Esophagus (tissue), 2 donors: ENCODE measurements at regions not wholly inside any gene's neighbourhood (a gene's known extent, or its start where the extent isn't known, plus 50 kb on each side); places are given as distances from the start of the nearest gene placed in this dataset.

Experiments used
- H3K27ac ChIP-seq, 2 donors: one replicate each; pipeline ENCODE4 v1.5.1; 2013; ENCODE audit warnings: low read depth in 2 of 2, mild to moderate bottlenecking in 2 of 2, inconsistent platforms in 1 of 2, low read length in 1 of 2, moderate library complexity in 1 of 2
- H3K27me3 ChIP-seq, 2 donors: one replicate each; pipeline ENCODE4 v1.6.1; 2013; ENCODE audit warnings: low read length in 2 of 2, control low read depth in 1 of 2, mild to moderate bottlenecking in 1 of 2; ENCODE audit not compliant: insufficient read depth in 2 of 2, control insufficient read depth in 1 of 2
- H3K36me3 ChIP-seq, 2 donors: one replicate each; pipeline ENCODE4 v1.6.1; 2013; ENCODE audit warnings: low read length in 1 of 2; ENCODE audit not compliant: control insufficient read depth in 2 of 2, insufficient read depth in 2 of 2
- H3K4me1 ChIP-seq, 2 donors: one replicate each; pipeline ENCODE4 v1.6.1; 2013; ENCODE audit warnings: low read length in 1 of 2; ENCODE audit not compliant: control insufficient read depth in 2 of 2, insufficient read depth in 2 of 2
- H3K4me3 ChIP-seq, 2 donors: one replicate each; pipeline ENCODE4 v1.5.1; 2013; ENCODE audit warnings: low read length in 2 of 2, mild to moderate bottlenecking in 2 of 2, low read depth in 1 of 2, moderate library complexity in 1 of 2
- H3K9me3 ChIP-seq, 2 donors: one replicate each; pipeline ENCODE4 v1.6.1; 2013; ENCODE audit warnings: mild to moderate bottlenecking in 2 of 2, low read depth in 1 of 2, low read length in 1 of 2, moderate library complexity in 1 of 2; ENCODE audit not compliant: control insufficient read depth in 2 of 2, insufficient read depth in 1 of 2
- WGBS, 2 donors: extraction: QIAGEN DNeasy Blood & Tissue Kit; methylation state at CpG; one replicate each; pipeline ENCODE4 v1.1.7; 2013; 5-methylcytosine and 5-hydroxymethylcytosine counted together
- donor health status: healthy with polysubstance abuse.
- donor health status: Bipolar disorder and iron deficiency.

- Histone ChIP-seq H3K4me1 (no peaks in the 10 kb centered on the region), H3K27me3 (peaks cover 0 to 2% of the 10 kb centered on the region in 2 donors), H3K36me3 (no peaks in the 10 kb centered on the region), H3K4me3 (no peak overlapping the region), H3K9me3 (no peaks in the 10 kb centered on the region), H3K27ac (no peak overlapping the region)
- WGBS, 2 donors: 22 to 24% methylated on average over 4 of the region's 4 CpGs
These were observed 214.6 kb downstream of the TRIB2 start for GRCh38 chr2:12931186-12931844.

GRCh38 chr2:12932192-12932591 is 215.5 kb downstream of the TRIB2 start:
- no peaks in the 10 kb centered on the region for H3K9me3 ChIP-seq
- H3K27me3 ChIP-seq: peaks cover 0 to 2% of the 10 kb centered on the region in 2 donors
- H3K27ac ChIP-seq: no peak overlapping the region
- no peaks in the 10 kb centered on the region for H3K36me3 ChIP-seq
- H3K4me1 ChIP-seq: no peaks in the 10 kb centered on the region
- H3K4me3 ChIP-seq: no peak overlapping the region
- 58 to 66% methylated on average over 3 of the region's 3 CpGs for WGBS, 2 donors

- Histone ChIP-seq H3K27ac (no peak overlapping the region), H3K9me3 (no peaks in the 10 kb centered on the region), H3K4me3 (no peak overlapping the region), H3K27me3 (peaks cover 0 to 2% of the 10 kb centered on the region in 2 donors), H3K36me3 (no peaks in the 10 kb centered on the region), H3K4me1 (no peaks in the 10 kb centered on the region)
- 83 to 89% methylated on average over 6 of the region's 6 CpGs for WGBS, 2 donors
These were observed 217.5 kb downstream of the TRIB2 start for GRCh38 chr2:12934146-12934756.

GRCh38 chr2:12935222-12935621 is 218.5 kb downstream of the TRIB2 start:
- Histone ChIP-seq H3K9me3 (no peaks in the 10 kb centered on the region), H3K36me3 (no peaks in the 10 kb centered on the region), H3K4me3 (no peak overlapping the region), H3K4me1 (no peaks in the 10 kb centered on the region), H3K27ac (no peak overlapping the region), H3K27me3 (peaks cover 0 to 2% of the 10 kb centered on the region in 2 donors)
- 85 to 86% methylated on average over 2 of the region's 2 CpGs for whole genome bisulfite sequencing, 2 donors

- no peaks in the 10 kb centered on the region for H3K36me3 ChIP-seq
- H3K4me3 ChIP-seq: no peak overlapping the region
- 90 to 94% methylated on average over 6 of the region's 6 CpGs for WGBS, 2 donors
These were observed 219.1 kb downstream of the TRIB2 start for GRCh38 chr2:12935796-12936195.

GRCh38 chr2:12941203-12941602 is 224.5 kb downstream of the TRIB2 start:
- Histone ChIP-seq H3K4me3 (no peak overlapping the region), H3K9me3 (no peaks in the 10 kb centered on the region), H3K36me3 (no peaks in the 10 kb centered on the region), H3K4me1 (no peaks in the 10 kb centered on the region), H3K27ac (no peak overlapping the region), H3K27me3 (no peaks in the 10 kb centered on the region)

More at GRCh38 chr2:12935796-12936195, 219.1 kb downstream of the TRIB2 start:
- Histone ChIP-seq H3K27ac (no peak overlapping the region), H3K27me3 (peaks cover 0 to 2% of the 10 kb centered on the region in 2 donors), H3K9me3 (no peaks in the 10 kb centered on the region), H3K4me1 (no peaks in the 10 kb centered on the region)

GRCh38 chr2:12948231-12948960 is 231.7 kb downstream of the TRIB2 start:
- H3K4me1 ChIP-seq: no peaks in the 10 kb centered on the region
- no peak overlapping the region for H3K27ac ChIP-seq
- H3K9me3 ChIP-seq: no peaks in the 10 kb centered on the region
- 59 to 67% methylated on average over 9 of the region's 9 CpGs for WGBS, 2 donors
- no peak overlapping the region for H3K4me3 ChIP-seq
- H3K27me3 ChIP-seq: no peaks in the 10 kb centered on the region
- no peaks in the 10 kb centered on the region for H3K36me3 ChIP-seq

GRCh38 chr2:12948961-12949353 is 232.2 kb downstream of the TRIB2 start:
- no peak overlapping the region for H3K4me3 ChIP-seq
- H3K4me1 ChIP-seq: no peaks in the 10 kb centered on the region
- H3K36me3 ChIP-seq: no peaks in the 10 kb centered on the region
- WGBS, 2 donors: 83 to 92% methylated on average over 2 of the region's 2 CpGs
- no peaks in the 10 kb centered on the region for H3K9me3 ChIP-seq
- no peak overlapping the region for H3K27ac ChIP-seq
- H3K27me3 ChIP-seq: no peaks in the 10 kb centered on the region

GRCh38 chr2:12949406-12949805 is 232.7 kb downstream of the TRIB2 start:
- 70 to 74% methylated on average over 1 of the region's 1 CpG for WGBS, 2 donors
- no peaks in the 10 kb centered on the region for H3K36me3 ChIP-seq
- H3K27ac ChIP-seq: no peak overlapping the region

More at GRCh38 chr2:12949406-12949805, 232.7 kb downstream of the TRIB2 start:
- Histone ChIP-seq H3K27me3 (no peaks in the 10 kb centered on the region), H3K9me3 (no peaks in the 10 kb centered on the region), H3K4me3 (no peak overlapping the region), H3K4me1 (no peaks in the 10 kb centered on the region)
